ENCODE measurements at regions not wholly inside any gene's neighbourhood (a gene's known extent, or its start where the extent isn't known, plus 50 kb on each side); places are given as distances from the start of the nearest gene placed in this dataset.

GRCh38 chr11:90803831-90804230 lies 581.0 kb upstream of the CHORDC1 start:
- Histone ChIP-seq H3K4me1 (ENCODE audit: control insufficient read depth, insufficient read depth, low read length) (no peaks in the 10 kb centered on the region), H3K27ac (ENCODE audit: extremely low read depth, low read depth, low read length) (no peak overlapping the region), H3K4me3 (ENCODE audit: low read depth, low read length) (peak overlapping the region; percentile 5; the same call in 1 of the 2 replicates), H3K9me3 (ENCODE audit: control insufficient read depth, insufficient read depth, low read depth, low read length) (no peaks in the 10 kb centered on the region), H3K36me3 (ENCODE audit: control insufficient read depth in 2 of 2, insufficient read depth in 1 of 2, low read length in 2 of 2) (no peaks in the 10 kb centered on the region)
- ChIA-PET CTCF (interaction anchor here (0.6 kb wide), 1 partner anchor 415 kb away, joined by 3 read pairs; no protein-coding TSS in a partner anchor), POLR2A (no interaction called here)
- TF ChIP-seq ZNF214 (tag by site-specific recombination; IDR thresholded peaks at IDR 0.05; ENCODE audit: borderline replicate concordance) (no peak), GLI4 (tag by site-specific recombination; IDR thresholded peaks at IDR 0.05) (no peak), ZNF529 (tag by site-specific recombination; IDR thresholded peaks at IDR 0.05; ENCODE audit: insufficient replicate concordance) (no peak)

DNA sequence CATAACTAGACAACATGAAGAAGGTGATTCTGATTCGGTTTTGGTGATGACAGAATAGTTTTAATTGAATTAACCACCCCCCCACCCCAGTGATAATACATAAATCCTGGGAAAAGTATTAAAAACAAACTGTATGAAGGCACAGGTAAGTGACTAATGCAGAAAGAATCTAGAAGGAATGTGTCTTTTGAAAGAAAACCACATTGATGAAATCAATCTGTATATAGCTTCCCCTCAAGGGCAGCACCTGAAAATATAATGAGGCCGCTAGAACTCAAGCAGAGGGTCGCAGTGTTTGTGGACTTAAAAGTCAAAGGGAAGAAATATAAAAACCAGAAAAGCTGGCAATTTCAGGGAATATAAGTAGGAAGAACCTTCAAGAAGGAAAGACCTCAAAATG lies 580.5 kb upstream of the CHORDC1 start:
- no peak overlapping the region for H3K27ac ChIP-seq (ENCODE audit: extremely low read depth, low read depth, low read length)
- TF ChIP-seq ZFP37 (tag by site-specific recombination; IDR thresholded peaks at IDR 0.05) (no peak), ZXDB (tag by site-specific recombination; IDR thresholded peaks at IDR 0.05) (no peak), ZNF274 (IDR thresholded peaks at IDR 0.05; ENCODE audit: low read length) (no peak), ZNF274 (tag by site-specific recombination; IDR thresholded peaks at IDR 0.05; ENCODE audit: borderline replicate concordance) (no peak), ZFHX2 (tag by site-specific recombination; conservative IDR thresholded peaks at IDR 0.05) (no peak), ZBTB20 (tag by site-specific recombination; IDR thresholded peaks at IDR 0.05) (no peak), ZNF558 (tag by site-specific recombination; IDR thresholded peaks at IDR 0.05) (no peak), ZNF114 (tag by site-specific recombination; IDR thresholded peaks at IDR 0.05) (no peak), ZNF140 (tag by site-specific recombination; IDR thresholded peaks at IDR 0.05) (no peak), ZNF580 (tag by site-specific recombination; IDR thresholded peaks at IDR 0.05) (no peak), ZNF16 (tag by site-specific recombination; IDR thresholded peaks at IDR 0.05; ENCODE audit: low read depth) (no peak)
- TF ChIP-seq, protein P1, sequence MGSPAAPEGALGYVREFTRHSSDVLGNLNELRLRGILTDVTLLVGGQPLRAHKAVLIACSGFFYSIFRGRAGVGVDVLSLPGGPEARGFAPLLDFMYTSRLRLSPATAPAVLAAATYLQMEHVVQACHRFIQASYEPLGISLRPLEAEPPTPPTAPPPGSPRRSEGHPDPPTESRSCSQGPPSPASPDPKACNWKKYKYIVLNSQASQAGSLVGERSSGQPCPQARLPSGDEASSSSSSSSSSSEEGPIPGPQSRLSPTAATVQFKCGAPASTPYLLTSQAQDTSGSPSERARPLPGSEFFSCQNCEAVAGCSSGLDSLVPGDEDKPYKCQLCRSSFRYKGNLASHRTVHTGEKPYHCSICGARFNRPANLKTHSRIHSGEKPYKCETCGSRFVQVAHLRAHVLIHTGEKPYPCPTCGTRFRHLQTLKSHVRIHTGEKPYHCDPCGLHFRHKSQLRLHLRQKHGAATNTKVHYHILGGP (tag by site-specific recombination; IDR thresholded peaks at IDR 0.05), result no peak
- TF ChIP-seq, protein P2, sequence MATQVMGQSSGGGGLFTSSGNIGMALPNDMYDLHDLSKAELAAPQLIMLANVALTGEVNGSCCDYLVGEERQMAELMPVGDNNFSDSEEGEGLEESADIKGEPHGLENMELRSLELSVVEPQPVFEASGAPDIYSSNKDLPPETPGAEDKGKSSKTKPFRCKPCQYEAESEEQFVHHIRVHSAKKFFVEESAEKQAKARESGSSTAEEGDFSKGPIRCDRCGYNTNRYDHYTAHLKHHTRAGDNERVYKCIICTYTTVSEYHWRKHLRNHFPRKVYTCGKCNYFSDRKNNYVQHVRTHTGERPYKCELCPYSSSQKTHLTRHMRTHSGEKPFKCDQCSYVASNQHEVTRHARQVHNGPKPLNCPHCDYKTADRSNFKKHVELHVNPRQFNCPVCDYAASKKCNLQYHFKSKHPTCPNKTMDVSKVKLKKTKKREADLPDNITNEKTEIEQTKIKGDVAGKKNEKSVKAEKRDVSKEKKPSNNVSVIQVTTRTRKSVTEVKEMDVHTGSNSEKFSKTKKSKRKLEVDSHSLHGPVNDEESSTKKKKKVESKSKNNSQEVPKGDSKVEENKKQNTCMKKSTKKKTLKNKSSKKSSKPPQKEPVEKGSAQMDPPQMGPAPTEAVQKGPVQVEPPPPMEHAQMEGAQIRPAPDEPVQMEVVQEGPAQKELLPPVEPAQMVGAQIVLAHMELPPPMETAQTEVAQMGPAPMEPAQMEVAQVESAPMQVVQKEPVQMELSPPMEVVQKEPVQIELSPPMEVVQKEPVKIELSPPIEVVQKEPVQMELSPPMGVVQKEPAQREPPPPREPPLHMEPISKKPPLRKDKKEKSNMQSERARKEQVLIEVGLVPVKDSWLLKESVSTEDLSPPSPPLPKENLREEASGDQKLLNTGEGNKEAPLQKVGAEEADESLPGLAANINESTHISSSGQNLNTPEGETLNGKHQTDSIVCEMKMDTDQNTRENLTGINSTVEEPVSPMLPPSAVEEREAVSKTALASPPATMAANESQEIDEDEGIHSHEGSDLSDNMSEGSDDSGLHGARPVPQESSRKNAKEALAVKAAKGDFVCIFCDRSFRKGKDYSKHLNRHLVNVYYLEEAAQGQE (tag by site-specific recombination; IDR thresholded peaks at IDR 0.05), result no peak
- TF ChIP-seq, protein P3, sequence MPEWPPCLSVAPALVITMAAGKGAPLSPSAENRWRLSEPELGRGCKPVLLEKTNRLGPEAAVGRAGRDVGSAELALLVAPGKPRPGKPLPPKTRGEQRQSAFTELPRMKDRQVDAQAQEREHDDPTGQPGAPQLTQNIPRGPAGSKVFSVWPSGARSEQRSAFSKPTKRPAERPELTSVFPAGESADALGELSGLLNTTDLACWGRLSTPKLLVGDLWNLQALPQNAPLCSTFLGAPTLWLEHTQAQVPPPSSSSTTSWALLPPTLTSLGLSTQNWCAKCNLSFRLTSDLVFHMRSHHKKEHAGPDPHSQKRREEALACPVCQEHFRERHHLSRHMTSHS (tag by site-specific recombination; IDR thresholded peaks at IDR 0.05), result no peak
- no peaks in the 10 kb centered on the region for H3K4me1 ChIP-seq (ENCODE audit: control insufficient read depth, insufficient read depth, low read length)

DNA sequence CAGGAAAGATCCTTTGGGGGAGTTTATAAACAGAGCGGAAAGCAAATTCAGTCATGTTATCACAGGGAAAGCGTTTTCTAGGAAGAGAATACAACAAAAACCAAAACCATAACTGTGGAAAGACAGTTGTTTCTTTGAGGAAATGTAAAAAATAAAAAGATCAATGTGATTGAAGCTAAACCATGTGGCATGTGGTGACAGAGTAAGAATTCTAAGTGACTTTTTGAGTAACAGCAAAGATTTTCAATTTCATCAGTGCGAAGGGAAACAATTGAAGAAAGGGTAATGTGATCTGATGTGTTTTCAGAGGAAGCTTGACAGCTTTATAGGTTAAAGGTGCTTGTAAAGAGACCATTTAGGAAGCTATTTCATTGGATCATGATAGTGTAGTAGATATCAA lies 575.9 kb upstream of the CHORDC1 start:
- CTCF ChIA-PET, result no interaction called here
- TF ChIP-seq ZNF707 (tag by site-specific recombination; IDR thresholded peaks at IDR 0.05) (no peak), AEBP2 (tag by site-specific recombination; IDR thresholded peaks at IDR 0.05; ENCODE audit: borderline replicate concordance) (no peak), ZSCAN23 (tag by site-specific recombination; IDR thresholded peaks at IDR 0.05) (no peak), REPIN1 (tag by site-specific recombination; IDR thresholded peaks at IDR 0.05; ENCODE audit: low read depth) (no peak), ZEB2 (tag by site-specific recombination; IDR thresholded peaks at IDR 0.05) (no peak)
- TF ChIP-seq, protein P3 (tag by site-specific recombination; IDR thresholded peaks at IDR 0.05), result no peak

More for the DNA sequence above, 580.5 kb upstream of the CHORDC1 start:
- no peaks in the 10 kb centered on the region for H3K9me3 ChIP-seq (ENCODE audit: control insufficient read depth, insufficient read depth, low read depth, low read length)
- ChIA-PET CTCF (interaction anchor here (0.6 kb wide), 1 partner anchor 416 kb away, joined by 3 read pairs; no protein-coding TSS in a partner anchor), POLR2A (no interaction called here)
- no peak overlapping the region for H3K4me3 ChIP-seq (ENCODE audit: low read depth, low read length)
- no peaks in the 10 kb centered on the region for H3K36me3 ChIP-seq (ENCODE audit: control insufficient read depth in 2 of 2, insufficient read depth in 1 of 2, low read length in 2 of 2)

More for the DNA sequence above, 575.9 kb upstream of the CHORDC1 start:
- H3K27ac ChIP-seq (ENCODE audit: extremely low read depth, low read depth, low read length), result no peak overlapping the region
- no peaks in the 10 kb centered on the region for H3K9me3 ChIP-seq (ENCODE audit: control insufficient read depth, insufficient read depth, low read depth, low read length)
- no peaks in the 10 kb centered on the region for H3K4me1 ChIP-seq (ENCODE audit: control insufficient read depth, insufficient read depth, low read length)
- H3K36me3 ChIP-seq (ENCODE audit: control insufficient read depth in 2 of 2, insufficient read depth in 1 of 2, low read length in 2 of 2), result no peaks in the 10 kb centered on the region
- POLR2A ChIA-PET, result no interaction called here
- no peak overlapping the region for H3K4me3 ChIP-seq (ENCODE audit: low read depth, low read length)
